ENCODE measurements at regions not wholly inside any gene's neighbourhood (a gene's known extent, or its start where the extent isn't known, plus 50 kb on each side); places are given as distances from the start of the nearest gene placed in this dataset.

- Mint-ChIP-seq H3K27ac (no peak overlapping the region), H3K4me3 (no peak overlapping the region), H3K27me3 (peaks cover 5% of the 10 kb centered on the region), H3K9me3 (no peaks in the 10 kb centered on the region), H3K4me1 (ENCODE audit: low read depth) (no peaks in the 10 kb centered on the region), H3K36me3 (ENCODE audit: low read depth) (no peaks in the 10 kb centered on the region)
- no peak for TF ChIP-seq CTCF (IDR thresholded peaks at IDR 0.05)
- Histone ChIP-seq H3K4me1 (ENCODE audit: insufficient read depth, low read length) (no peaks in the 10 kb centered on the region), H3K27ac (ENCODE audit: low read depth in 1 of 2, low read length in 2 of 2) (no peak overlapping the region), H3K9me3 (ENCODE audit: control insufficient read depth in 1 of 2, insufficient read depth in 1 of 2, low read length in 2 of 2) (no peaks in the 10 kb centered on the region), H3K4me3 (ENCODE audit: low read length) (no peak overlapping the region), H3K36me3 (ENCODE audit: insufficient read depth, low read length) (no peaks in the 10 kb centered on the region), H3K27me3 (ENCODE audit: control insufficient read depth in 1 of 2, insufficient read depth in 2 of 2, low read length in 2 of 2) (no peaks in the 10 kb centered on the region)
- ATAC-seq (ENCODE audit: poor library complexity) = no peak
- CTCF ChIA-PET = no interaction called here
- intact Hi-C loops (cut with DNase I, micrococcal nuclease) = no loop called here
- POLR2A ChIA-PET = no interaction called here
- DNase-seq = no peak
These were observed 316.7 kb downstream of the OTUD1 start for GRCh38 chr10:23755556-23755955.

- H3K4me3 Mint-ChIP-seq = no peak overlapping the region
- no peak for ATAC-seq (ENCODE audit: poor library complexity)
- intact Hi-C loops (cut with DNase I, micrococcal nuclease) = no loop called here
- H3K9me3 Mint-ChIP-seq = peaks cover 2% of the 10 kb centered on the region
- Histone ChIP-seq H3K9me3 (ENCODE audit: control insufficient read depth in 1 of 2, insufficient read depth in 1 of 2, low read length in 2 of 2) (no peaks in the 10 kb centered on the region), H3K27me3 (ENCODE audit: control insufficient read depth in 1 of 2, insufficient read depth in 2 of 2, low read length in 2 of 2) (no peaks in the 10 kb centered on the region), H3K27ac (ENCODE audit: low read depth in 1 of 2, low read length in 2 of 2) (no peak overlapping the region), H3K36me3 (ENCODE audit: insufficient read depth, low read length) (no peaks in the 10 kb centered on the region), H3K4me1 (ENCODE audit: insufficient read depth, low read length) (no peaks in the 10 kb centered on the region), H3K4me3 (ENCODE audit: low read length) (no peak overlapping the region)
- H3K4me1 Mint-ChIP-seq (ENCODE audit: low read depth) = no peaks in the 10 kb centered on the region
- no peaks in the 10 kb centered on the region for H3K27me3 Mint-ChIP-seq
- DNase-seq = no peak
- H3K27ac Mint-ChIP-seq = no peak overlapping the region
- TF ChIP-seq CTCF (IDR thresholded peaks at IDR 0.05) = no peak
- H3K36me3 Mint-ChIP-seq (ENCODE audit: low read depth) = no peaks in the 10 kb centered on the region
- ChIA-PET CTCF (no interaction called here), POLR2A (no interaction called here)
These were observed 329.4 kb downstream of the OTUD1 start for GRCh38 chr10:23768281-23768680.

DNA sequence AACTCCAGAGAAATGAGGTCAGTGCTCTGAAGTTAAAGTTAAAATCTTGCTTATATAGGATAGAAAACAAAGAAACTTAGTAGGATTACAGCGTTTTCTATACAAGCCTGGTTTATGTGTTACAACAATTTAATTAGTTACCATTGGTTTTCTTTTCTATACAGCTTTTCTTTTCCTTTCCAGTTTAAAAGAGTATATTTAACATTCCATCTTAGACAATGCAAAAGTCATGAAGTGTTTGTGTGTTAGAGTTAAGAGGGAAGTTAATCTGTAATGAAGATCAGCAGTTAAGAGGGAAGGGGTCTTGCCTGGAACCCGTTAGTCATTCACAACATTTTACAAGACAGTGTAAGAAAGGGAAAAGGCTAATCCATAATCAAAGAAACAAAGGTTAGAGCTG, 338.3 kb downstream of the OTUD1 start:
- Mint-ChIP-seq H3K4me3 (no peak overlapping the region), H3K36me3 (ENCODE audit: low read depth) (no peaks in the 10 kb centered on the region), H3K4me1 (ENCODE audit: low read depth) (no peaks in the 10 kb centered on the region), H3K27me3 (no peaks in the 10 kb centered on the region), H3K9me3 (no peaks in the 10 kb centered on the region), H3K27ac (no peak overlapping the region)
- Histone ChIP-seq H3K27me3 (ENCODE audit: control insufficient read depth in 1 of 2, insufficient read depth in 2 of 2, low read length in 2 of 2) (no peaks in the 10 kb centered on the region), H3K4me1 (ENCODE audit: insufficient read depth, low read length) (no peaks in the 10 kb centered on the region), H3K36me3 (ENCODE audit: insufficient read depth, low read length) (no peaks in the 10 kb centered on the region), H3K27ac (ENCODE audit: low read depth in 1 of 2, low read length in 2 of 2) (no peak overlapping the region), H3K4me3 (ENCODE audit: low read length) (no peak overlapping the region), H3K9me3 (ENCODE audit: control insufficient read depth in 1 of 2, insufficient read depth in 1 of 2, low read length in 2 of 2) (peaks cover 0 to 5% of the 10 kb centered on the region in 2 experiments)
- ChIA-PET POLR2A (no interaction called here), CTCF (no interaction called here)
- intact Hi-C loops (cut with DNase I, micrococcal nuclease) = no loop called here
- no peak for TF ChIP-seq CTCF (IDR thresholded peaks at IDR 0.05)
- DNase-seq (no peak), ATAC-seq (ENCODE audit: poor library complexity) (no peak)

Data from CD4-positive, alpha-beta T cell (primary cell).